ENCODE measurements at regions not wholly inside any gene's neighbourhood (a gene's known extent, or its start where the extent isn't known, plus 50 kb on each side); places are given as distances from the start of the nearest gene placed in this dataset.

DNA sequence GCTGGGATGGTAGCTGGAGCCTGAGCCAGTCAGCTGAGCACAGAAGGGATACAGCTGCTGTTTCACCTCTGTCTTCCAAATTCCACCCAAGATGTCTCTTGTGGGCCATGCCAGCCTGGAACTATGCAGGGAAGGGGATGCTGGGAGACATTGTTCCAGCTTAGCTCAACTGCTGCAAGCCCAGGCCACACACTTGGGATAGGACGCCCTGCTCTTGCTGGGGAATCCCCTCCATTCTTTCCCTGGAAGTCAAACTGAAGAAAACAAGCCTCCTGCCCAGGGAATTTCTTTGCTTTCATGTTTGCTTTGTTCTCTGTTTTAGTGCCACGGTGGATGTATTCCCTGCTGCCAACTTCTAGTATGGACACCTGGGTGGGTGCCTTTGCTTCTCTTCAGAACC is 55.2 kb upstream of the CDK13 start:
- H3K36me3 ChIP-seq (ENCODE audit: insufficient read depth, low read length): no peaks in the 10 kb centered on the region
- H3K4me3 ChIP-seq (ENCODE audit: low read length): no peak overlapping the region
- no peak overlapping the region for H3K27ac ChIP-seq (ENCODE audit: low read depth, low read length)
- no peak overlapping the region for H3K9ac ChIP-seq (ENCODE audit: low read depth, low read length)
- WGBS: 71% methylated on average over 2 of the region's 2 CpGs
- H3K9me3 ChIP-seq (ENCODE audit: insufficient read depth, low read depth, low read length): no peaks in the 10 kb centered on the region
- no peaks in the 10 kb centered on the region for H3K4me1 ChIP-seq (ENCODE audit: insufficient read depth, low read length)
- H3K27me3 ChIP-seq (ENCODE audit: insufficient read depth, low read length): no peaks in the 10 kb centered on the region

DNA sequence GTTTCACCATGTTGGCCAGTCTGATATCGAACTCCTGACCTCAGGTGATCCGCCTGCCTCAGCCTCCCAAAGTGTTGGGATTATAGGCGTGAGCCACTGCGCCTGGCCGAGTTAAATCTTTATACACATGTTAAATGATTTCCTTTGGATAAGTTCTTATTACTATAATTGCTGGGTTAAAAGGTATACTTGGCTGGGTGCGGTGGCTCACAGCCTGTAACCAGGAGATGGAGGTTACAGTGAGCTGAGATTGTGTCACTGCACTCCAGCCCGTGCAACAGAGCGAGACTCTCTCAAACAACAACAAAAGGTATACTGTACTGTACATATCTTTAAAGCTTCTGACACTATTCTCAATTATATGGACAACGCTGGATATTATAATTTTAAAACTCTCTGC is 53.2 kb upstream of the CDK13 start:
- WGBS: 95% methylated on average over 7 of the region's 9 CpGs
- Histone ChIP-seq H3K4me3 (ENCODE audit: low read length) (no peak overlapping the region), H3K9ac (ENCODE audit: low read depth, low read length) (no peak overlapping the region), H3K36me3 (ENCODE audit: insufficient read depth, low read length) (no peaks in the 10 kb centered on the region), H3K4me1 (ENCODE audit: insufficient read depth, low read length) (no peaks in the 10 kb centered on the region), H3K9me3 (ENCODE audit: insufficient read depth, low read depth, low read length) (no peaks in the 10 kb centered on the region), H3K27ac (ENCODE audit: low read depth, low read length) (no peak overlapping the region), H3K27me3 (ENCODE audit: insufficient read depth, low read length) (no peaks in the 10 kb centered on the region)

DNA sequence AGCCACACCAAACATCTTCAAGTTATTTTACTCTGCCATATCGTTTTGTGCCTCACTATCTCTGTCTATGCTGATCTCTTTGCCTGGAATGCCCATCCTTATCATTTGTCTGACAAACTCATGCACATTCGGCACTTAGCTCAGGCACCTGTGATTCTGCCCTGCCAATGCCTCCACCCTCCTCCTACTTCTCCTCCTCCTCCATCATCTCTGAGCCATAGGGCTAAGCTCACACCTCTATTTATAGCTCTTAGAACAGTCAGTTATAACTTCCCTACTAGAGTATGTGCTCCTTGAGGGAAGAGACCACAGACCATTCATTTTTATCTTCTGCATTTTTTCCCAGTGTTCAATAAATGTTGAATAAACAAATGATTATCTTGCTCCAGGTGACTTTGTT is 51.2 kb upstream of the CDK13 start:
- no peaks in the 10 kb centered on the region for H3K27me3 ChIP-seq (ENCODE audit: insufficient read depth, low read length)
- no peak overlapping the region for H3K9ac ChIP-seq (ENCODE audit: low read depth, low read length)
- H3K36me3 ChIP-seq (ENCODE audit: insufficient read depth, low read length): no peaks in the 10 kb centered on the region
- no peak overlapping the region for H3K27ac ChIP-seq (ENCODE audit: low read depth, low read length)
- H3K4me3 ChIP-seq (ENCODE audit: low read length): no peak overlapping the region
- H3K4me1 ChIP-seq (ENCODE audit: insufficient read depth, low read length): no peaks in the 10 kb centered on the region
- 44% methylated on average over 2 of the region's 2 CpGs for WGBS
- H3K9me3 ChIP-seq (ENCODE audit: insufficient read depth, low read depth, low read length): no peaks in the 10 kb centered on the region

Measured in HUES64 (cell line).